GM12874 (cell line): ENCODE measurements at regions not wholly inside any gene's neighbourhood (a gene's known extent, or its start where the extent isn't known, plus 50 kb on each side); places are given as distances from the start of the nearest gene placed in this dataset.

Experiments used
- CTCF ChIP-seq: IDR thresholded peaks from 2 replicates; pipeline ENCODE4 v1.5.1; 2011; ENCODE audit warnings: low read depth, mild to moderate bottlenecking, control low read depth, low read length, moderate library complexity; ENCODE audit not compliant: insufficient read depth

- no peak for TF ChIP-seq CTCF
Observed at GRCh38 chr22:47580121-47580520, 817.7 kb downstream of the TBC1D22A start.

- no peak for TF ChIP-seq CTCF
Observed at GRCh38 chr22:47576908-47577307, 814.5 kb downstream of the TBC1D22A start.

GRCh38 chr22:47575291-47575690, 812.8 kb downstream of the TBC1D22A start:
- no peak for TF ChIP-seq CTCF

GRCh38 chr22:47574556-47574955, 812.1 kb downstream of the TBC1D22A start:
- no peak for TF ChIP-seq CTCF

- no peak for TF ChIP-seq CTCF
Observed at GRCh38 chr22:47573141-47573540, 810.7 kb downstream of the TBC1D22A start.

- no peak for TF ChIP-seq CTCF
Observed at GRCh38 chr22:47572443-47572842, 810.0 kb downstream of the TBC1D22A start.

GRCh38 chr22:47571616-47572015, 809.2 kb downstream of the TBC1D22A start:
- no peak for TF ChIP-seq CTCF

GRCh38 chr22:47570851-47571250, 808.4 kb downstream of the TBC1D22A start:
- no peak for TF ChIP-seq CTCF
